NOMO-1 (cell line): ENCODE measurements at regions not wholly inside any gene's neighbourhood (a gene's known extent, or its start where the extent isn't known, plus 50 kb on each side); places are given as distances from the start of the nearest gene placed in this dataset.
"Not testable (repeated sequence)": the region's sequence is repeated elsewhere in the genome, so short reads cannot be mapped to it uniquely, and the experiment has no call there.

Experiments
- DNase-seq, 2 experiments: peaks; one replicate each; lab custom pipeline; 2025; ENCODE audit not compliant: unreplicated experiment in 2 of 2; lab: John Stamatoyannopoulos, UW

- no peak for DNase-seq
Observed at GRCh38 chr6:63440057-63440456, 120.3 kb upstream of the LGSN start.

- no peak for DNase-seq
Observed at GRCh38 chr6:63440594-63440993, 120.8 kb upstream of the LGSN start.

GRCh38 chr6:63441266-63441956, 121.6 kb upstream of the LGSN start:
- no peak for DNase-seq

- no peak for DNase-seq
Observed at GRCh38 chr6:63442870-63443269, 123.1 kb upstream of the LGSN start.

- DNase-seq = no peak
Observed at GRCh38 chr6:63444768-63445167, 125.0 kb upstream of the LGSN start.

GRCh38 chr6:63446405-63446804, 125.9 kb upstream of the LOC128125822 start:
- no peak for DNase-seq

GRCh38 chr6:63447134-63447533, 125.1 kb upstream of the LOC128125822 start:
- no peak for DNase-seq

GRCh38 chr6:63448229-63448628, 124.1 kb upstream of the LOC128125822 start:
- DNase-seq = no peak

- no peak for DNase-seq
Observed at GRCh38 chr6:63449714-63450113, 122.6 kb upstream of the LOC128125822 start.

GRCh38 chr6:63451238-63451637, 121.0 kb upstream of the LOC128125822 start:
- DNase-seq = no peak

GRCh38 chr6:63452125-63452524, 120.2 kb upstream of the LOC128125822 start:
- DNase-seq = peak in 1 of 2 experiments; percentile 0

GRCh38 chr6:63456734-63457133, 115.5 kb upstream of the LOC128125822 start:
- DNase-seq = no peak

GRCh38 chr6:63458480-63459115, 113.7 kb upstream of the LOC128125822 start:
- DNase-seq = no peak

GRCh38 chr6:63459814-63460213, 112.5 kb upstream of the LOC128125822 start:
- no peak for DNase-seq

- DNase-seq = no peak
Observed at GRCh38 chr6:63460971-63461370, 111.3 kb upstream of the LOC128125822 start.

- DNase-seq = no peak
Observed at GRCh38 chr6:63464060-63464459, 108.2 kb upstream of the LOC128125822 start.

- no peak for DNase-seq
Observed at GRCh38 chr6:63465750-63466149, 106.5 kb upstream of the LOC128125822 start.

GRCh38 chr6:63466242-63466733, 106.0 kb upstream of the LOC128125822 start:
- no peak for DNase-seq

GRCh38 chr6:63467247-63467954, 104.9 kb upstream of the LOC128125822 start:
- no peak for DNase-seq

- DNase-seq = not testable (repeated sequence)
Observed at GRCh38 chr6:63471145-63471544, 101.1 kb upstream of the LOC128125822 start.

- DNase-seq = no peak
Observed at GRCh38 chr6:63471654-63472053, 100.6 kb upstream of the LOC128125822 start.

GRCh38 chr6:63475707-63476106, 96.6 kb upstream of the LOC128125822 start:
- DNase-seq = no peak
